Ishikawa (cell line): ENCODE measurements at regions not wholly inside any gene's neighbourhood (a gene's known extent, or its start where the extent isn't known, plus 50 kb on each side); places are given as distances from the start of the nearest gene placed in this dataset.

Experiments
- TAF1 ChIP-seq: IDR thresholded peaks from 2 replicates; pipeline ENCODE4 v1.6.1; 2012; ENCODE audit warnings: low read depth, mild to moderate bottlenecking
- TEAD4 ChIP-seq: IDR thresholded peaks from 2 replicates; pipeline ENCODE4 v1.6.1; 2012
- YY1 ChIP-seq: IDR thresholded peaks from 2 replicates; pipeline ENCODE4 v1.6.1; 2012; ENCODE audit warnings: low read depth

DNA sequence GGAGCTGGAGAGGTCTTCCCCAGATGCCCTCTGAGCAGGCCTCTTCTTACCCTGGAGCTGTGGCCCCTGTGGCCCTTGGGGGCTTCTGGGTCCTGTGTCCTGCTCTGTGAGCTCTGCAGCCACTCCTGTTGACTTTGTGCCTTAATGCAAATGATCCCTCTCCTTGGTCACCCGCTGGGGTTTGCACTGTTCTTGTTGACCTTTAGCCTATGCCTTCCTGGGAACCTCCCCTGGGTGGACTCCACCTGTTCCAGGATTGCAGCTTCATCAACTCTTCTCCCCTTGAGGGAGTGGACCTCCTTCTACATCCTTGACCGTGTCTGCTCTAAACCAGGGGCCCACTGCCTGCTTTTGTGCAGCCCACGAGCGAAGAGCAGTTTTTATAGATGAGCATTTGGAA, 58.6 kb upstream of the CTBP2 start:
- TF ChIP-seq TAF1: no peak
- no peak for TF ChIP-seq TEAD4
- no peak for TF ChIP-seq YY1
